NOMO-1 treated with dmso at 0.1 percent for 144 hours (cell line): ENCODE measurements at regions not wholly inside any gene's neighbourhood (a gene's known extent, or its start where the extent isn't known, plus 50 kb on each side); places are given as distances from the start of the nearest gene placed in this dataset.
"Not testable (repeated sequence)": the region's sequence is repeated elsewhere in the genome, so short reads cannot be mapped to it uniquely, and the experiment has no call there.

Experiments used
- DNase-seq: peaks from one replicate; lab custom pipeline; 2025; ENCODE audit not compliant: unreplicated experiment; lab: John Stamatoyannopoulos, UW

DNA sequence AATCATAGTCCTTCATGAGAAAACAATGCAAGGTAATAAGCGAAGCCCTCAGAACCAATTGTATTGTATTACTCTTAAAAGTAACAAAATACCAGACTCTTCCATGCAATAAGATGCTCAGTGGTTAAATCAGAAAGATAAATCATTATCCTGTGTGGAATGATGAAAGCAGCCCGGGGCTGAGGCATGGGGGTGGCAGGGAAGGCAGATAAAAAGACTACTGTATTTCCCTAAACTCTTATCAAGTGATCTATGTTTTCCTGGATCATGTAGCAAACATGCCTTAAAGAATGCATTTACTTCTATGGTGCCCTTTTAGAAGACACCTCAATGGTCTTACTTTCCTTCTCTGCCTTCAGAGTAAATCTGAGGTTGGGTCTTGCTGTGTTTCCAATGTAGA lies 105.6 kb upstream of the DAPK1 start:
- no peak for DNase-seq

DNA sequence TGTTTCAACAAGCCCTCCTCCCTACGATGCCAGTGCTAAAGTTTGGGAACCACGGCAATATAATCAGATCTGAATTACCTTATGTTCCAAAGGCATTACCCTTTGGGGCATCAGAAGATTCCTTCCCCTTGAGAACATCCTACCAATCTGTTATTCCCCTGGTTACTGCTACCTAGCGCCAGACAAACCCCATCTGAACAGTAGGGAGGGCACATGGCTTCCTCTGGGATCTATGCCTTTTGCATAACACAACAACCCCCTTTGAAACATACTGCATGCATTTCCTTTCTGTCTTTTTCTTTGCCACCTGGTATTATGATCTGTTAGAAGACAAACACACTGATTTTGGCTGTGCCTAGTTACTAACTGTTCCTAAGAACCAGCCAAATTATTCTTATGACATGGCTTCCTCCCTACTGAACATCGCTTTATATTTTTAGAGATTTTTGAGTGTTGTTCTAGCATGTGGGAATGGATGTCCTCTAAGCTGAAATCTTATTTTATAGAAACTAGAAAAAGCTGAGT lies 103.9 kb upstream of the DAPK1 start:
- no peak for DNase-seq

DNA sequence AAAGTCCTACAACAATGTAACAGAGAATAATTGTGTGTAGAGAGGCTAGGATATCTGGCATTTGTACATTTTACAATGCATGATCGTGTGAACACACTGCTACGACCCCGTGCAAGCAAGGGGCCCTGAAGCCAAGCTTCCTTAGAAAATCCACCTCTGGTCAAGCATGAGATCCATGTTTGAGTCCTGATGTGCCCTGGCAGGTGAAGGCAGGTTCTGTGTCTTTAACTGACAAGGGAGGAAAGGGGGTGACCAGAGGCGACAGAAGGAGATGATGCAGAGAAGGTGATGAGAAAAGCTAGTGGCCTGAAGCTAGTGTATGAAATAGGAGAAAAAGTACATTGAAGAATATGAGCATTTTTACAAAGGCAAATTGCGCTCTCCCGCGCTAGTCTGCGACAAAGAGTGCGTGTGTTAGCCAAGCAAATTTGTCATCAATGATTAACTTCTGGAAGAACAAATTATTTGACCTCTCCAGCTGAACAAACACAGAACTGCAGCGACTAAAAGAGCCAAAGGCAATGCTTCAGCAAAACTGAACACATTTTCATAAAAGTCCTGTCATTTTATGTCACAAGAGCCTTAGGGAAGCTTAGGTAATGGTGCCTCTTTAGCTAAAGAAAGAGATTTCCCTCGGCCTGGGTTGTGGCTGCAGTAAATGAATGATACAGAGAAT lies 101.7 kb upstream of the DAPK1 start:
- no peak for DNase-seq

DNA sequence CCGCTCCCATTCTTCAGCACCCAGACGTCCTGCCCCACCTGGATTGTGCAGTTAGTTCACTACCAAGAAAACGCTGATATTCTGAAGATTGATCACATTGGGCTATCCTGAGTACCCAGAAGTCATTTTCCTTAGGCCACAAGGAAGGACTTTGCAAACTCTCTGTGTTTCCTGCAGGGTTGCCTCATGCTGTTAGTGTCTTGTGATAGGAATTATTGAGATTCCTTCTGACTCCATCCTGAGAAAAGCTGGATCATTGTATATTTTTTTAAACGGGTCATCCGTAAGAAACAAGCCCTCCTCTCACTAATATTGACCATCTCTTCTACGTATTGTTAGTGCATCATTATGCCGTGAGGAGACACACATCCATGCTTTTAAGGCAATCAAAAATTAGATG lies 96.0 kb upstream of the DAPK1 start:
- no peak for DNase-seq

DNA sequence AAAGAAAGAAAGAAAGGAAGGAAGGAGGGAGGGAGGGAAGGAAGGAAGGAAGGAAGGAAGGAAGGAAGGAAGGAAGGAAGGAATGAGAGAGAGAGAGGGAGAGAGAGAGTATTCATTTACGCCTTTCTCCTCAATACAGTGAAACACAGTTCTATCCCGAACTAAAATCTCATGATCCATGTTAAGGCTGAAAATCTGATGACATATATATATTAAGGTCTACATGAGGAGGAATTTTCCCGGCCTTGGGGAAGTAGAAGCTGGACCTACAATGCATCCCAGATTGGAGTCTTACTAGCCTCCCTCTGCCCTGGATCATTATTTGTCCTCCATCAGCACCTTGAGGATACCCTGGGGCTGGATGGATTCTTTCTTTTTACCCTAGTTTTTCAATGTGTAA lies 95.1 kb upstream of the DAPK1 start:
- no peak for DNase-seq

DNA sequence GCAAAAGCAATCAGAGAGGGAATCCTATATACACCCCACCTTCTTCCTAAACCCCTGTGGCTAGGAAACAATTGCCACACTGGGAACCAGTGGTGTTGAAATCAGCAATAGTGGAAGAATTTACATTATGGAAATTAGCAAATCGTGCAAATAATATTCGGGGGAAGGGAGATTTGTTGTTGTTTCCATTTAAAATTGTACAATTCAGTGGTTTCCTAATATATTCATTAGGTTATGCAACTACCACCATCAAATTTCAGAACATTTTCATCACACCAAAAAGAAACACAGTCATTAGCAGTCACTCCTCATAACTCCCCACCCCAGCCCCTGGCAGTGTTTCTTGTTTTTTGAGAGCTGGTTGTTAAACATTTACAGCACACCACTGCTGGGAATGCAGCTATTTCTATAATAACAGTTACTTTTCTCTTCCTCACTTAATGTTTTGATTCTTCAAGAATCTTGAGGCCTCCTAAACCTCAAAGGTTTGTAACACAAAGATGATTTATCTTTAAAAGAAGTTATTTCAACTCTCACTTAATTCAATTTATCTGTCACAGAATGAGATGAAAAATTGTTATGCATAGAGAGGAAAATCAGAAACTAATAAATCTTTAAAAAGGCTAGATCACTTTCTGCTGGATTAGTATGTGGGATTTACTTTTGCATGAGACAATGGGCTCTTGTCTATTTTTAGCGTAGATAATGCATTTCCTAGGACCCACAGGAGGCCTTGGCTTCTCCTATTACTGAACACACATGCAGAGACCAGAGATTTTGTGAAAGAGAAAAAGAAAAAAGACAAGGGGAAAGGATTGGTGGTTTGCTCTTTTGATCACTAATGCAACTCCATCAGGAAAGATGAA lies 91.8 kb upstream of the DAPK1 start:
- no peak for DNase-seq

DNA sequence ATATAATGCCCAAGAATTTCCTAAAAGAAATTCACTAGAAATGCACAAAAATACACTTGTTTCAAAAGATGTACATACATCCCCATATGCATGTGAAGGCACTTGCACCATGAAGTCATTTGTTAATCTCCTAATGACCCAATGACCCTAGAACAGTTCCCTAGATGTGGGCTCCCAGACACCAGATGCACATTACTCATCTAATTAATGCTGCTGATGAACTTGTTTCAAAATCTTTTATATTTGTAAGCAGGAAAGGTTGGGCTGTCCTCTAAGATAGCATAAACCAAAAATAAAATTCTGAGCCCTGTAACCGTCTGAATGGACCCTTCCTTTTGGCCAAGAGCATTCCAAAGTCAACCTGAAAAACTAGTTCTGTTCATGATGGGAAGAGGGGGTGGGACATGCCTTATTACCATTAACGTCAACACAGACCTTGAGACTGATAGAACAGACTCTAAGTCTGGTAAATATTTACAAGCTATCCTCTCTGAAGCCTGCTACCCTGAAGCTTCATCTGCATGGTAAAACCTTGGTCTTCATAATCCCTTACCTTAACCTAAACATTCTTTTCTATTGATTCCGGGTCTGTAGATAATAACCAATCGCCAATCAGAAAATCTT lies 91.0 kb upstream of the DAPK1 start:
- no peak for DNase-seq

DNA sequence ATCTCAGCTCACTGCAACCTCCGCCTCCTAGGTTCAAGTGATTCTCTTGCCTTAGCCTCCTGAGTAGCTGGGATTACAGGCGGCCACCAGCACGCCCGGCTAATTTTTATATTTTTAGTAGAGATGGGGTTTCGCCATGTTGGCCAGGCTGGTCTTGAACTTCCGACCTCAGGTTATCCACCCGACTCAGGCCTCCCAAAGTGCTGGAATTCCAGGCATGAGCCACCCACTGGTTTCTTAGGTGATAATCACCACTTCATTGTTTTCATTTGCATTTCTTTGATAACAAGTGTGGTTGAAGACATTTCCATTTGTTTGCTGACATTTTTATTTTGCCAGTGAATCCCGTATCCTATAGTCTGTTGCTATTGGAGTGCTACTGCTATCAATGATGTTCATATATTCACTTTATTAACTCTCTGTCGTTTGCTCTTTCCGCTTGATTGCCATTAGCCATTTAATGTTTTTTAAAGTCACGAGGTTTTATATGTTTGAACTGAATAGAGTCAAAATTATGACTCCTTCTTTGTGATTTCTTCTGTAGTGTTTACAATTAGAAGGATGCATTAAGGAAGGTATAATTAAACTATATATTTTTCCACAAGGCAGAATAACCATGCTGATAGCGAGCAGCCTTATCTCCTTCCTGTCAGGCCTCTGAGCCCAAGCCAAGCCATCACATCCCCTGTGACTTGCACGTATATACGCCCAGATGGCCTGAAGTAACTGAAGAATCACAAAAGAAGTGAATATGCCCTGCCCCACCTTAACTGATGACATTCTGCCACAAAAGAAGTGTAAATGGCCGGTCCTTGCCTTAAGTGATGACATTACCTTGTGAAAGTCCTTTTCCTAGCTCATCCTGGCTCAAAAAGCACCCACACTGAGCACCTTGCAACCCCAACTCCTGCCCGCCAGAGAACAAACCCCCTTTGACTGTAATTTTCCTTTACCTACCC lies 87.3 kb upstream of the DAPK1 start:
- not testable (repeated sequence) for DNase-seq

DNA sequence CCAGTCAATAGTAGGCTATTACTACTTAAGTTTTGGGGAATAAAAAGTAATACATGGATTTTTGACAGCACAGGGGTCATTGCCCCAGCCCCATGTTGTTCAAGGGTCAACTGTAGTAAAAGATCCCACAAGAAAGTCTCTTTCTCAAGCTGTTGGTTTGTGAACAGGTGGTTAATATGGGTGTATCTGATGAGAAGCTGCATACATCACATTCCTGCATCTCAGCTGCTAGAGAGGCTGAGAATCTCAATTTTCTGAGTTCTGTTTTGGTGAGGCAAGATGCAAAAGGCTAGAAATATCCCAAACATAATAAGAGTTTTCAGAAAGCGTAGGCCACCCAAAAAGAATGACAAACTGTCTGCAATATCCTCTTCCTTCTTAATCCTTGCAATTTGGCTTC lies 76.8 kb upstream of the DAPK1 start:
- no peak for DNase-seq

DNA sequence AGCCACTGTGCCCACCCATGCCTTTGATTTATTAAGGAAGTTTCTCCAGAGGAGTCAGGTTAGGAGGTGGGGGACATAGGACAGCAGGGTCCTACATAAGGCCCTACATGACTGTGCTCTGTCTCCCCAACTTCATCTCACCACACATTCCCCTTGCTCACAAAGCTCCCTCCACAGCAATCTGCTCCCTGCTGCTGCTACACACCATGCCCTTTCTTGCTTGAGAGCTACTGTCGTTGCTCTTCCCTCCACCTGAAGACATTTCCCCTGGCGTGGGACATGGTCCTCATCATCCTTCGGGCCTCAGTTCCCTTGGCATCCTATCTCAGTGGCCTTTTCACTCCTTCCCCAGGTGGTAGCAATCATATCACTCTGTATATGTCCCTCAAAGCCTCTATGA lies 75.9 kb upstream of the DAPK1 start:
- no peak for DNase-seq

DNA sequence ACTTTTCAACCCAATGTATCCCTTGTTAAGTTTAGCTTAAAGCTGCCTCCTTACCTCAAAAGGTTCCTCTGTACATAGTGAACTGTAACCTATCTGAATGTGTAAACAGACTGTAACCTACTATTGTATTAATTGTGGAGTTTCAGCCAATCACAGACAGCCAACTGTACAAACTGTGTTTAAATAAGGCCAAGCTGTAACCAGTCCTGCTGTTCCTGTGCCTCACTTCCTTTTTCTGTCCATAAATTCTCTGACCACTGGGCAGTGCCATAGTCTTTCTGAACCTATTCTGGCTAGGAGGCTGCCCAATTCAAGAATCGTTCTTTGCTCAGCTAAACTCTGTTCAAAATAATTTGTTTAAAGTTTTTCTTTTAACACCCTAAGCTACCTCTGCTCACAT lies 74.7 kb upstream of the DAPK1 start:
- no peak for DNase-seq

DNA sequence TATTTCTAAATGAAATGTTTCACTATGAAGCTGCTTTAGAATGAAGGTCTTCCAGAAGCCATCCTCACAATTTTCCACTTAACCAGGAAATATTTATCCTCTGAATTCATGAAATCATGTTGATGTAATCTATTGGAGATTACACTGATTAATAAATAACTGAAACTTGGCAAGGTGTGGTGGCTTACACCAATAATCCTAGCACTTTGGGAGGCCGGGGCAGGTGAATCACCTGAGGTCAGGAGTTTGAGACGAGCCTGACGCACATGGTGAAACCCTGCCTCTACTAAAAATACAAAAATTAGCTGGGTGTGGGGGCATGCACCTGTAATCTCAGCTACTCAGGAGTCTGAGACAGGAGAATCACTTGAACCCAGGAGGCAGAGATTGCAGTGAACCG lies 73.8 kb upstream of the DAPK1 start:
- not testable (repeated sequence) for DNase-seq

DNA sequence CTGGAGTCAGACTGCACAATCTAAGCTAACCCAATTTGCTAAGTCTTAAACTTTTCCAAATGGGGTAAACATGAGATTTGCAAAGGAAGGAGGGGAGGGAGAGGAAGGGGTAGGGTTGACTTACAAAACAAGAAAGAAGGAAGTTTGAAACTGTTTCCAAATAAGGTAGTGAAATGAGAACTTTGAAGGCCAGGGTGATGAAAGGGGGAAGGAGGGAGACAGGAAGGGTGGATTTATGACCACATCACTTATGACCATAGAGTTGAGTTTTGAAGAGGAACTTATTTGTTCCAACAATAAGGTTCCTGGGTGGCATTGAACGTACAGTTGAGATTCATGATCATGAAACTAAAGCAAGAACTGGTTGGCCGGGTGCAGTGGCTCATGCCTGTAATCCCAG lies 72.5 kb upstream of the DAPK1 start:
- peak; percentile 47 for DNase-seq

DNA sequence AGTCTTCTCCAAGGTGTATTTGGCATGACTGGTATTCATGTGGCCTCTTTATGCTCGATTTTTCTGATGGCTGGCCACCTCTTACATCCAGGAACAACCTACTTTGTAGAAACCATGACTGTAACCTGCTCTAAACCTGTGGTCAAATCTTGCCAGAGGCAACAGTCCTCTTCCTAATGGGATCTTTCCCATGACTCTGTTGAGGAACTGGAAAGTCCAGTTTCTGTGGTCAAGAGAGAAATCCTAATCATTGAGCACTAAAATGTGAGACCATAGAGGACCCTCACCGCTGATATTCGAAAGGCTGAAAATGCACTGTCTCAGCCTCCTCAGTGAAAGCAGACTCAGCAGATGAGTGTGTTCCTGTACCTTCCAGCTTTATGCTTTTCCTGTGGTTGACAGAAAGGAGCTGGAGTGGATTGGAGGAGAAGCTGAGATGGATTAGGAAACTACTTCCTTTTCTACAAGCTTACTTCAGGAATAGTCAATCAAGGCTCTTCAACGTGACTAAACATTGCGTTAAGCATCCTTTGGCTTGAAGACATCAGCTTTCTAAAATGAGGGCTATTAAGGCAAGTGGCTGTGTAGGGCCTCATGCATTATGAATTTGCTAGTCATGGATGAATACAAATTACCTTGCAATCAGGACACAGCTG lies 69.7 kb upstream of the DAPK1 start:
- DNase-seq: no peak

DNA sequence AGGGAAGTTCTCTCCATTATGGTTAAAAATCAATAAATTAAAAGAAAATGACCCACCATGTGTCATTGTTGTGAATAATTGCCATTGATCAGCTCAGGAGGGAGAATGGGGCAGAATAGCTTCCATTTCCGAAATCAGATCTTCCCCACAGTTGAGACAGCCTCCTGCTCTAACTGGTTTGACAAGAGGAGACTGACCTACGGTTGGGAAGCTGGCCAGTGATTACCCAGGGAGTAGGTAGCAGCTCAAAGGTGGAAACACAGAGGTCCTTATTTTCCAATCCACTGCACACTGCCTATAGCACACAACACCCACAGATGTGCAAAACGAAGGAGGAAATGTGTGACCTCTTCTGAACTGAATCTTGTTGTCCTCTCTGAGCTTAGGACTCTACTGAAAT lies 69.0 kb upstream of the DAPK1 start:
- DNase-seq: no peak

DNA sequence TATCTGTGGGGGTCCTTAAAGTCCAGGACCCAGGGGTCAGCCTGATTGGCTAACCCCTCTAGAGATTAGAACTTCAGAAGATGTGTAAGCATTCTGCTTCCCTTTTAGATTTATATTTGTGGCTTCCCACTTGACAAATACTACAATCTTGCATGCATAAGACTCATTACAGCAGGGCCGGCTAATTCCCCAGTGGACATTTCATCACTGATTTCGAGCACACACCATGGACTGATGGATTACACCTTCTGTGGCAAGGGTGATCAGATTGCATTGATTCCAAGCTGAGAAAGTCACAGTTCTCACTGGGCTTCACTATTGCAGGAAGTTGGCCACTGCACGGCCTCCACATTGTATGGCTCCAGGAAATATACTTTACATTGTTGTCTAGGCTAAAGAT lies 65.8 kb upstream of the DAPK1 start:
- DNase-seq: no peak

DNA sequence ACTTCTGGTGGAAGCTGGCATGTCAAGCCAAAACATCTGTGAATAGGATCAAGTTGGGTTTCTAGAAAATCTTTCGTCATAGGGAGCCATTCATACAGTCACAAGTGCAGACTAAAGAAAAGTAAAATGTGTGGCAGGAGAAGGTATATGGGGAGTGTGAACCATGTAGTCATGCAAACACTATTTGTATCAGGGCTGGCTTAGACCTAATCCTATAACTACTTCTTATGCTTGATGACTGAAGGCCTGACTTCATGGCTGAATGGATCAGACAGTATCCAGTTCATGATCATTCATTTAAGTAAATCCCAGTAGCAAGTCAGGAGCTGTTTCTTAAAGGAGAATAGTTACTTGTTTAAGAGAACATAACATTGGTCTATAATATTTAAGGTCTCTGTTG lies 63.8 kb upstream of the DAPK1 start:
- no peak for DNase-seq

DNA sequence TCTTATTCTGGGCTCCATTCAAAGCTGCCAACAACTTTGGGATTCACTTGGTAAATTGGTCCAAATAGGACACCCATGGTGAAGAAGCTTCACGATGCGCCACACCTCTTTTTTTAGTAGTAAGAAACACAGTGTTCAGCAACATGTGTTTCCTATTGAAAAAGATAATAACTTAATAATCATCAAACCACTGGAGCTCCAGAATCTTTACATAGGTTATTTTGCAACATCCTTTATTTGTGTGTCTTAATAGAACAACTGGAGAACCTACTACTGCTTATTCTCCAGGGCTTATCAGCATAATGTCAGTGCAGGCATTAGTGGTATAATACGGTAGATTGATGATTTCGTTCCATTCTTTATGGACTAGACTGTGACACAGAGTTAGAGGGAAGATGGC lies 63.3 kb upstream of the DAPK1 start:
- no peak for DNase-seq

DNA sequence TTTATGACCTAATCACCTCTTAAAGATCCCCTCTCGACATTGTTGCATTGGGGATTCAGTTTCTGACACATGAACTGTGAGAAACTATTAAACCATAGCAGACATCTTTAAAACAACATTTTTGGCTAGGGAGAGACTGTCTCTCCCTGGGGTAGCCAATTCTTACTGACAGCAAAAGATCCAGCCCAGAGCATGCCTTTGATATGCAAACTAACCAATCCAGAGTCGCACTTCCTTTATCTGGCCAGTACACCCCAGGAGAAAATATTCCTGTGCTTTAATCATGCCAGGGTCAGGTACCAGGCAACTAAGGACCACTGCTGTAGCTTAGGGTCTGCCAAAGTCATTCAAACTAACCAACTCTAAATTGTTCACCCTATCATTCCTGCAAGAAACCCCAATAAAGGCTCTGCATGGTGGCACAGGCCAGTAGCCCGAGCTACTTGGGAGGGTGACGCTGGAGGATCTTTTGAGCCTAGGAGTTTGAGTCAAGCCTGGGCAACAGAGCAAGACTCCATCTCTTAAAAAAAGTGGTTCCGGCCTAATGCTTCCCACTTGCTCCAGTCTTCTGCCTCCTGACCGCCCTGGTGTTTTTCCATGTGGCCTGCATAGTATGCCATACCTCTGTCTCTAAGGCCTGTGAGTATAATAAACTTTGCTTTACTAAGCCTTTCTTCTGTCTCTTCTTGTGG lies 62.3 kb upstream of the DAPK1 start:
- DNase-seq: no peak

DNA sequence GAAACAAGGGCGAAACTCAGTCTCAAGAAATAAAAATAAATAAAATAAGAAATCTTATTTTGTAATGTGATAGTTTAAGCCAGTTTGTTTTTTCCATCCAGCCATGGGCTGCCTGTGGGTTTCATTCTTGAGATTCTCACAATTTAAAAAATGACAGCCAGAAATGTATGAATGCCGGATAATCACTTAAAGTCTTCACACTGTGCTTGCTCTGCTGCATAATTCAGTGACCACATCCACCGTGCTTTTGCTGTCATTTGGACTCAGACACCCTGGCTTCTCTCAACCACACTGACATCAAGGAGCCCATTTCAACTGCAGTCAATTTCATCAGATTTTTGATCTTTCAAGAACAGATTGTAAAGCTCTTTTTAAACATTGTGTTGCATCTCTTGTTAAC lies 61.0 kb upstream of the DAPK1 start:
- no peak for DNase-seq
